SU-DHL-6 (cell line): ENCODE measurements at regions not wholly inside any gene's neighbourhood (a gene's known extent, or its start where the extent isn't known, plus 50 kb on each side); places are given as distances from the start of the nearest gene placed in this dataset.

Experiments
- H2AFZ ChIP-seq: fragments of 200-600 bp; sonication (generic); 2 replicates; pipeline ENCODE4 v1.6.1; 2014; ENCODE audit warnings: low read depth, mild to moderate bottlenecking, moderate library complexity, mixed read lengths, antibody characterized with exemption, low read length; ENCODE audit not compliant: severe bottlenecking
- H3F3A ChIP-seq: fragments of 200-600 bp; shearing (Covaris generic); 2 replicates; pipeline ENCODE4 v1.6.0; 2016; ENCODE audit warnings: antibody characterized with exemption, mild to moderate bottlenecking; ENCODE audit not compliant: insufficient read depth
- H3K27ac ChIP-seq: fragments of 200-600 bp; sonication (generic); 2 replicates; pipeline ENCODE4 v1.5.1; 2016; ENCODE audit warnings: low read depth, mild to moderate bottlenecking, low read length, moderate library complexity, mixed read lengths
- H3K27me3 ChIP-seq: fragments of 200-600 bp; sonication (generic), shearing (Covaris generic); 2 replicates; pipeline ENCODE4 v1.6.0; 2014; ENCODE audit warnings: mild to moderate bottlenecking, low read length
- H3K36me3 ChIP-seq: fragments of 200-600 bp; sonication (generic); 2 replicates; pipeline ENCODE4 v1.6.1; 2014; ENCODE audit warnings: mild to moderate bottlenecking, low read length, mixed read lengths
- H3K4me2 ChIP-seq: fragments of 300-600, 200-600 bp; shearing (Covaris generic), sonication (generic); 2 replicates; pipeline ENCODE4 v1.6.0; 2014; ENCODE audit warnings: low read length, low read depth, mild to moderate bottlenecking; ENCODE audit not compliant: poor library complexity, severe bottlenecking
- H3K4me3 ChIP-seq: fragments of 200-600 bp; sonication (generic); 2 replicates; pipeline ENCODE4 v1.5.1; 2014; ENCODE audit warnings: antibody characterized with exemption, low read length, mild to moderate bottlenecking, mixed read lengths; ENCODE audit not compliant: insufficient read depth, poor library complexity, severe bottlenecking
- H3K79me2 ChIP-seq: fragments of 200-600 bp; sonication (generic); 2 replicates; pipeline ENCODE4 v1.6.1; 2014; ENCODE audit warnings: mild to moderate bottlenecking, low read length, moderate library complexity; ENCODE audit not compliant: insufficient read depth
- H3K9ac ChIP-seq: fragments of 200-600 bp; sonication (generic); 2 replicates; pipeline ENCODE4 v1.7.0; 2014; ENCODE audit warnings: mild to moderate bottlenecking, low read length
- H3K9me2 ChIP-seq: fragments of 200-600 bp; sonication (generic); replicated peaks from 2 replicates; pipeline ENCODE4 v1.6.1; 2014; ENCODE audit warnings: low read length; ENCODE audit not compliant: insufficient read depth
- H3K9me3 ChIP-seq: fragments of 200-600 bp; sonication (generic); 2 replicates; pipeline ENCODE4 v1.6.1; 2014; ENCODE audit warnings: low read length, mixed read lengths; ENCODE audit not compliant: insufficient read depth
- H4K20me1 ChIP-seq: fragments of 200-600 bp; sonication (generic); 2 replicates; pipeline ENCODE4 v1.6.1; 2014; ENCODE audit warnings: low read depth, mild to moderate bottlenecking, antibody characterized with exemption, low read length, moderate library complexity, mixed read lengths
- CTCF ChIP-seq: fragments of 200-600 bp; sonication (generic); IDR thresholded peaks from one replicate; pipeline ENCODE4 v1.5.1; 2017; ENCODE audit warnings: antibody characterized with exemption, mild to moderate bottlenecking, low read length, moderate library complexity; ENCODE audit not compliant: insufficient read depth, poor library complexity, severe bottlenecking
- EZH2phosphoT487 ChIP-seq: fragments of 200-600 bp; sonication (generic), shearing (Covaris generic); conservative IDR thresholded peaks from 2 replicates; pipeline ENCODE4 v1.6.1; 2018; ENCODE audit warnings: mild to moderate bottlenecking, antibody characterized with exemption, low read length, moderate library complexity, mixed read lengths

- H3F3A ChIP-seq = no peaks in the 10 kb centered on the region
- H3K4me3 ChIP-seq = no peak overlapping the region
- H3K4me2 ChIP-seq = no peak overlapping the region
- H3K27ac ChIP-seq = no peak overlapping the region
- no peaks in the 10 kb centered on the region for H3K27me3 ChIP-seq
- no peaks in the 10 kb centered on the region for H3K79me2 ChIP-seq
- no peaks in the 10 kb centered on the region for H3K9me3 ChIP-seq
- H3K9ac ChIP-seq = no peak overlapping the region
- no peaks in the 10 kb centered on the region for H4K20me1 ChIP-seq
- no peaks in the 10 kb centered on the region for H3K9me2 ChIP-seq
- no peak for TF ChIP-seq CTCF
- TF ChIP-seq EZH2phosphoT487 = no peak
- H2AFZ ChIP-seq = no peak overlapping the region
- no peaks in the 10 kb centered on the region for H3K36me3 ChIP-seq
Observed at GRCh38 chr4:52483186-52483890, 175.8 kb downstream of the USP46 start.

GRCh38 chr4:52507774-52508173 lies 151.3 kb downstream of the USP46 start:
- Histone ChIP-seq H3K9ac (no peak overlapping the region), H3K9me3 (no peaks in the 10 kb centered on the region), H2AFZ (no peak overlapping the region), H3K36me3 (no peaks in the 10 kb centered on the region), H3K4me2 (no peak overlapping the region), H3K79me2 (no peaks in the 10 kb centered on the region), H4K20me1 (no peaks in the 10 kb centered on the region), H3K27me3 (no peaks in the 10 kb centered on the region), H3F3A (no peaks in the 10 kb centered on the region), H3K27ac (no peak overlapping the region), H3K9me2 (no peaks in the 10 kb centered on the region), H3K4me3 (no peak overlapping the region)
- TF ChIP-seq EZH2phosphoT487 (no peak), CTCF (no peak)

GRCh38 chr4:52510939-52511565 lies 148.0 kb downstream of the USP46 start:
- H3K4me2 ChIP-seq = no peak overlapping the region
- no peaks in the 10 kb centered on the region for H3F3A ChIP-seq
- H3K27ac ChIP-seq = no peak overlapping the region
- no peak overlapping the region for H3K4me3 ChIP-seq
- H3K9me2 ChIP-seq = no peaks in the 10 kb centered on the region
- H3K79me2 ChIP-seq = no peaks in the 10 kb centered on the region
- H3K9me3 ChIP-seq = no peaks in the 10 kb centered on the region
- TF ChIP-seq EZH2phosphoT487 (no peak), CTCF (no peak)
- H4K20me1 ChIP-seq = no peaks in the 10 kb centered on the region
- no peaks in the 10 kb centered on the region for H3K36me3 ChIP-seq
- no peaks in the 10 kb centered on the region for H3K27me3 ChIP-seq
- H2AFZ ChIP-seq = no peak overlapping the region
- no peak overlapping the region for H3K9ac ChIP-seq
